AG04450 (cell line): ENCODE measurements at regions not wholly inside any gene's neighbourhood (a gene's known extent, or its start where the extent isn't known, plus 50 kb on each side); places are given as distances from the start of the nearest gene placed in this dataset.

ENCODE experiments used
- CTCF ChIA-PET: fragments of 300-600, 350-600 bp; formaldehyde crosslinking; extraction: SDS; loops from one replicate; lab custom pipeline; 2022; ENCODE audit warnings: antibody characterized with exemption, inconsistent platforms; lab: Charles Lee
- POLR2A ChIA-PET: fragments of 350-600 bp; formaldehyde crosslinking; extraction: SDS; loops from one replicate; lab custom pipeline; 2021; ENCODE audit warnings: antibody characterized with exemption, inconsistent platforms; lab: Yijun Ruan, JAX
- DNase-seq: peaks from one replicate; pipeline ENCODE4 v3.0.0-alpha.2; 2011; ENCODE audit warnings: low read depth, low spot score
- H3K27ac ChIP-seq: one replicate; pipeline ENCODE4 v1.5.1; 2012; ENCODE audit warnings: low read depth, low read length, control low read depth
- H3K27me3 ChIP-seq: one replicate; pipeline ENCODE4 v1.6.0; 2012; ENCODE audit warnings: low read length; ENCODE audit not compliant: control insufficient read depth, insufficient read depth
- H3K4me3 ChIP-seq: 2 replicates; pipeline ENCODE4 v1.5.1; 2011; ENCODE audit warnings: mild to moderate bottlenecking, low read depth, low read length, control low read depth
- H3K9me3 ChIP-seq: 2 replicates; pipeline ENCODE4 v1.5.1; 2012; ENCODE audit warnings: low read length; ENCODE audit not compliant: control insufficient read depth, insufficient read depth
- TF ChIP-seq, protein P1 (sequence below): IDR thresholded peaks from 2 replicates; pipeline ENCODE4 v1.5.1; 2011; ENCODE audit warnings: low read depth, low read length, control low read depth, inconsistent platforms

DNA sequence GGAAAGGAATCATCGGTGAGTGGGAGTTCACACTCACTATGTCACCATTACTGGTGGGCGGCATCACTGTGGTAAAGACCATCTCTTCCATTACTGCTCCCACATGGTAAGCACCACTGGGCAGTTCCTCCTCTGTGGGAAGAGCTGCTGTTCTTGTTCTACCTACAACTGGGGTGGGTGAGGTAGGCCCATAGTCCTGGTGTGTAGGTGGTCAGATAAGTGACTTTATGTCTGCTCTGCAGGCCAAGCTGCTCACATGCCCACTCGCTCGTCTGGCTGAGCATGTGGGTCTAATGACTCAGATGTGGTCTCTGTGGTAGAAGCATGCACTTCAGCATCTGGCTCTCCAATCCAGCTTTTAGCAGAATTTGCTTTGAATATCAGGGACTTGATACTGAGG is 82.9 kb downstream of the TMEM215 start:
- DNase-seq = no peak
- ChIA-PET CTCF (no interaction called here), POLR2A (no interaction called here)
- Histone ChIP-seq H3K4me3 (no peak overlapping the region), H3K9me3 (no peaks in the 10 kb centered on the region), H3K27me3 (no peaks in the 10 kb centered on the region), H3K27ac (no peak overlapping the region)
- TF ChIP-seq, protein P1, sequence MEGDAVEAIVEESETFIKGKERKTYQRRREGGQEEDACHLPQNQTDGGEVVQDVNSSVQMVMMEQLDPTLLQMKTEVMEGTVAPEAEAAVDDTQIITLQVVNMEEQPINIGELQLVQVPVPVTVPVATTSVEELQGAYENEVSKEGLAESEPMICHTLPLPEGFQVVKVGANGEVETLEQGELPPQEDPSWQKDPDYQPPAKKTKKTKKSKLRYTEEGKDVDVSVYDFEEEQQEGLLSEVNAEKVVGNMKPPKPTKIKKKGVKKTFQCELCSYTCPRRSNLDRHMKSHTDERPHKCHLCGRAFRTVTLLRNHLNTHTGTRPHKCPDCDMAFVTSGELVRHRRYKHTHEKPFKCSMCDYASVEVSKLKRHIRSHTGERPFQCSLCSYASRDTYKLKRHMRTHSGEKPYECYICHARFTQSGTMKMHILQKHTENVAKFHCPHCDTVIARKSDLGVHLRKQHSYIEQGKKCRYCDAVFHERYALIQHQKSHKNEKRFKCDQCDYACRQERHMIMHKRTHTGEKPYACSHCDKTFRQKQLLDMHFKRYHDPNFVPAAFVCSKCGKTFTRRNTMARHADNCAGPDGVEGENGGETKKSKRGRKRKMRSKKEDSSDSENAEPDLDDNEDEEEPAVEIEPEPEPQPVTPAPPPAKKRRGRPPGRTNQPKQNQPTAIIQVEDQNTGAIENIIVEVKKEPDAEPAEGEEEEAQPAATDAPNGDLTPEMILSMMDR = no peak

DNA sequence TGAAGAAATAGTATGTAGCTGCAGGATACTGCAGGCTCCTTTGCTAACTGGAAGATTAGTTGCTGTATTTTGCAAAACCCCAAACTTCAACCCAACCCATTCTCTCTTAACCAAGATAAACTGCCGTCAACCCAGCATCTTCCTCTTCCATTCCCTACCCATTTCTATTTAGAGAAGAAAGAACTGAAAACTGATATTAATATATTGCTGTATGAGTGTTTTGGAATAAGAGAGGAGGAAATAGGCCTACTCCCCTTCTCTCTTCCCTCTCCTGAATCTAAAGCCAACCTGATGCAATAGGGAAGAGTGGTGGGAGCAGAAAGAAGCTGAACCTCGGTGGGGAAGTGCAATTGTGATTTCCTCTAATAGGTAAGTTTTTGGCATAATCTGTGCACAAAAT is 83.7 kb downstream of the TMEM215 start:
- H3K4me3 ChIP-seq = no peak overlapping the region
- H3K27ac ChIP-seq = no peak overlapping the region
- TF ChIP-seq, protein P1 = no peak
- no peaks in the 10 kb centered on the region for H3K27me3 ChIP-seq
- no peak for DNase-seq
- CTCF ChIA-PET = no interaction called here
- POLR2A ChIA-PET = no interaction called here
- no peaks in the 10 kb centered on the region for H3K9me3 ChIP-seq

DNA sequence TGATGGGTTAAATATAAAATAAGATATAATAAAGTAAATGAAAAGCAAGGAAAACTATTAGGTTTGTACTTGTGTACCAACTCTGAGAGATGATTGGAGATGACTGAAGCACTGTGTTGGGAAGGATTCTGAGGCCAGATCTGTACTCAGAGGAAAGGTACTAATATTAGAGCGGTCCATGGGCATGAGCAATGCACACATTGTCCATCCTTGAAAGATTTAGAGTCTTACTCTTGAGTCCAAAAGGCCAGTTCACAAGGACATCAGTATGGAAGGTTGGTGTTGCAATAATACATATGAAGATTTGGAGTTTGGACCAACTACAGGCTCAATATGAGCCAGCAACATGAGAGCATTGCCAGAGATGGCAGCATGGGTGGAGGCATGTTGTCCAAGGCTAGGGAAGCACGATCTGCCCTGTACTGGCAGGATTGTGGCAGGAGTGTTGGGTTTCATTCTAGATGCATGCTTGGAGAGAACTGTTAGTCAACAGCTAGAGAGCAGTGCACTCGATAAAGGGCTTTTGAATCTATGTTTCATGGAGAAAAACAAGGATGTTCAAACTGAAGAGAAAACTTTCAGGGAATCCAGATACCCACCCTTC is 84.4 kb downstream of the TMEM215 start:
- H3K27me3 ChIP-seq = no peaks in the 10 kb centered on the region
- H3K27ac ChIP-seq = no peak overlapping the region
- no peak for DNase-seq
- TF ChIP-seq, protein P1 = no peak
- CTCF ChIA-PET = no interaction called here
- POLR2A ChIA-PET = no interaction called here
- no peaks in the 10 kb centered on the region for H3K9me3 ChIP-seq
- no peak overlapping the region for H3K4me3 ChIP-seq

DNA sequence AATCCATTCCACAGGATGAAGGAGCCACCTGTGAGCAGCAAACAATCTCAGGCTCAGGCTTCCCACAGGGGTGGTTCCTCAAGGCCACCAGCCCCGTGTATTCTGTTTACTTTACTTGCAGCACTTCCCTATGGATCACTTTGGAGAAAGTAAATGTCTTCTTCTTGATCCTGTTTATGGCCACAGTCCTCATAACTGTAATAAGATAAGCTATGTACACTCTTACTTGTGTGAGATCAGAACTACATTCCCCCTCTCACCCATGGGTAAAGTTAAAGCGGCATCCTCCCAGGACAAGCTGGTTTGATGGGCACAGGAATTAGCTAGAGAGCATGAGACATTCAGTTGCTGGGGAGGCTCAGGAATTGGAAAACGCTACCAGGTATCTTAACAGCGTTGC is 86.1 kb downstream of the TMEM215 start:
- ChIA-PET POLR2A (no interaction called here), CTCF (interaction anchor here (0.5 kb wide), 1 partner anchor 9 kb away, joined by 6 read pairs; no protein-coding TSS in a partner anchor)
- Histone ChIP-seq H3K9me3 (no peaks in the 10 kb centered on the region), H3K4me3 (no peak overlapping the region), H3K27me3 (no peaks in the 10 kb centered on the region), H3K27ac (no peak overlapping the region)
- DNase-seq = no peak
- TF ChIP-seq, protein P1 = no peak

DNA sequence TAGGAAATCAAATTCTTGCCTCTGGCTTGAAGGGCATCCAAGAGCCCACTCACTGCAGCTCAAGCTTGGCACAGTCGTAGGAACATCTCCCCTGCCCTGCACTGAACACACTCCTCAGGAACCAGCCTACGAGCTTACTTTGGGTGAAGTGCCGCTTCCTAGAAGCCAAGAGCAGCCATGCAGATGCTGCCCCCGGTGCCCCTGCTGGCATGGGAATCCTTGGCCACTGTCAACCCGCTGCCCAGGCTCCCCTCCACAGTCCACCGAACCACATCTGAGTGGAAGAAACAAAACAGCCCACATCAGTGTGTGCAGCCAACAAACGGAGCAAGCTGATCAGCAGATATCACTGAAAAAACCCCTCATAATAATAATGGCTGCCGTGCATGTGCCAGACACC is 89.8 kb downstream of the TMEM215 start:
- H3K27ac ChIP-seq = no peak overlapping the region
- H3K27me3 ChIP-seq = no peaks in the 10 kb centered on the region
- H3K4me3 ChIP-seq = no peak overlapping the region
- no peak for DNase-seq
- ChIA-PET POLR2A (no interaction called here), CTCF (interaction anchor here (0.9 kb wide), 1 partner anchor 293 kb away, joined by 3 read pairs; no protein-coding TSS in a partner anchor)
- H3K9me3 ChIP-seq = no peaks in the 10 kb centered on the region
- TF ChIP-seq, protein P1 = no peak
